ENCODE measurements at regions not wholly inside any gene's neighbourhood (a gene's known extent, or its start where the extent isn't known, plus 50 kb on each side); places are given as distances from the start of the nearest gene placed in this dataset.
A peak's percentile ranks its signal among the peaks of the same experiment; 100 is the strongest.
"Not testable (repeated sequence)": the region's sequence is repeated elsewhere in the genome, so short reads cannot be mapped to it uniquely, and the experiment has no call there.

DNA sequence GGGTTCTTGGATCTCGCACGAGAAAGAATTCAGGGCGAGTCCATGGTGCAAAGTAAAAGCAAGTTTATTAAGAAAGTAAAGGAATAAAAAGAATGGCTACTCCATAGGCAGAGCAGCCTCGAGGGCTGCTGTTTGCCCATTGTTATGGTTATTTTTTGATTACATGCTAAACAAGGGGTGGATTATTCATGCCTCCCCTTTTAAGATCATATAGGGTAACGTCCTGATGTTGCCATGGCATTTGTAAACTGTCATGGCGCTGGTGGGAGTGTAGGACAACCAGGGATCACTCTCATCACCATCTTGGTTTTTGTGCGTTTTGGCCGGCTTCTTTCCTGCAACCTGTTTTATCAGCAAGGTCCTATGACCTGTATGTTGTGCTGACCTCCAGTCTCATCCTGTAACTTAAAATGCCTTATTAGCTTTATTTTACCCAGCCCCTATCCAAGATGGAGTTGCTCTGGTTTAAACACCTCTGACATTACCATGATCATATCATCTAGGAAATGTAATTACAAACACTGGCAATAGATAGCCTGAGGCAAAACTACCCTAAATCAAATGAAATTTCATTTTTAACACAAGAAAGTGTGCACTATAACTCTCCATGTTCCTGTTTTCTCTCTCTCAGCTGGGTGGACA is 94.3 kb upstream of the ATXN3L start:
- Histone ChIP-seq H3K9ac (ENCODE audit: low read length in 3 of 3) (no peak overlapping the region), H3K9me3 (ENCODE audit: control insufficient read depth in 2 of 3, insufficient read depth in 1 of 3, low read length in 3 of 3) (no peaks in the 10 kb centered on the region), H3K27me3 (ENCODE audit: control insufficient read depth, insufficient read depth, low read length) (no peaks in the 10 kb centered on the region), H3K4me1 (ENCODE audit: control insufficient read depth in 2 of 3, insufficient read depth in 2 of 3, low read depth in 1 of 3, low read length in 3 of 3) (no peaks in the 10 kb centered on the region), H3K27ac (ENCODE audit: low read depth in 2 of 2, low read length in 2 of 2) (no peak overlapping the region), H3K4me3 (ENCODE audit: low read length in 3 of 3) (no peak overlapping the region), H3K36me3 (ENCODE audit: control insufficient read depth in 2 of 3, insufficient read depth in 3 of 3, low read length in 3 of 3) (no peaks in the 10 kb centered on the region)
- FAIRE-seq (no peak), DNase-seq (no peak)
- intact Hi-C loops (cut with DNase I): no loop called here
- TF ChIP-seq, protein P1, sequence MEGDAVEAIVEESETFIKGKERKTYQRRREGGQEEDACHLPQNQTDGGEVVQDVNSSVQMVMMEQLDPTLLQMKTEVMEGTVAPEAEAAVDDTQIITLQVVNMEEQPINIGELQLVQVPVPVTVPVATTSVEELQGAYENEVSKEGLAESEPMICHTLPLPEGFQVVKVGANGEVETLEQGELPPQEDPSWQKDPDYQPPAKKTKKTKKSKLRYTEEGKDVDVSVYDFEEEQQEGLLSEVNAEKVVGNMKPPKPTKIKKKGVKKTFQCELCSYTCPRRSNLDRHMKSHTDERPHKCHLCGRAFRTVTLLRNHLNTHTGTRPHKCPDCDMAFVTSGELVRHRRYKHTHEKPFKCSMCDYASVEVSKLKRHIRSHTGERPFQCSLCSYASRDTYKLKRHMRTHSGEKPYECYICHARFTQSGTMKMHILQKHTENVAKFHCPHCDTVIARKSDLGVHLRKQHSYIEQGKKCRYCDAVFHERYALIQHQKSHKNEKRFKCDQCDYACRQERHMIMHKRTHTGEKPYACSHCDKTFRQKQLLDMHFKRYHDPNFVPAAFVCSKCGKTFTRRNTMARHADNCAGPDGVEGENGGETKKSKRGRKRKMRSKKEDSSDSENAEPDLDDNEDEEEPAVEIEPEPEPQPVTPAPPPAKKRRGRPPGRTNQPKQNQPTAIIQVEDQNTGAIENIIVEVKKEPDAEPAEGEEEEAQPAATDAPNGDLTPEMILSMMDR (IDR thresholded peaks at IDR 0.05; ENCODE audit: borderline replicate concordance, extremely low read depth, insufficient read depth): no peak

DNA sequence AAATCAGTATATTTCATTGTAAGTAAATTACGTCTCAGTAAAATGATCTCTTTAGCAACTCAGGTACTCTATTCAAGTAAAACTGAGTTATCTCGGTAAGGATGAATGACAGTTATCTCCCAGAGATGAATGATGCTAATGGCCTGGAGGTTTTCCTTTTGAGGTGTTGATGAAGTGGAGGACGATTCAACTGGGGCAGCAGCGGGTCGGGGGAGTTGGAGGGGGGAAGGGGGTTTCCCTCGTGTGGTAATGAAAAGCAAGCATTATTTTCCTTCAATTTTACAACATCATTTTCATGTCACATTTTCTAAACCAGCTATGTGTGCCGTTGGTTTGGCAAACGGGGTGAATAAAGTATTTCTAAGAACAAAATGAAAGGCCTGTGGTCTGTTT is 92.4 kb upstream of the ATXN3L start:
- Histone ChIP-seq H3K27ac (ENCODE audit: low read depth in 2 of 2, low read length in 2 of 2) (no peak overlapping the region), H3K9ac (ENCODE audit: low read length in 3 of 3) (no peak overlapping the region), H3K36me3 (ENCODE audit: control insufficient read depth in 2 of 3, insufficient read depth in 3 of 3, low read length in 3 of 3) (no peaks in the 10 kb centered on the region), H3K4me1 (ENCODE audit: control insufficient read depth in 2 of 3, insufficient read depth in 2 of 3, low read depth in 1 of 3, low read length in 3 of 3) (no peaks in the 10 kb centered on the region), H3K27me3 (ENCODE audit: control insufficient read depth, insufficient read depth, low read length) (no peaks in the 10 kb centered on the region), H3K4me3 (ENCODE audit: low read length in 3 of 3) (no peak overlapping the region), H3K9me3 (ENCODE audit: control insufficient read depth in 2 of 3, insufficient read depth in 1 of 3, low read length in 3 of 3) (no peaks in the 10 kb centered on the region)
- intact Hi-C loops (cut with DNase I): no loop called here
- no peak for DNase-seq
- TF ChIP-seq, protein P1 (IDR thresholded peaks at IDR 0.05; ENCODE audit: borderline replicate concordance, extremely low read depth, insufficient read depth): no peak
- FAIRE-seq: no peak

DNA sequence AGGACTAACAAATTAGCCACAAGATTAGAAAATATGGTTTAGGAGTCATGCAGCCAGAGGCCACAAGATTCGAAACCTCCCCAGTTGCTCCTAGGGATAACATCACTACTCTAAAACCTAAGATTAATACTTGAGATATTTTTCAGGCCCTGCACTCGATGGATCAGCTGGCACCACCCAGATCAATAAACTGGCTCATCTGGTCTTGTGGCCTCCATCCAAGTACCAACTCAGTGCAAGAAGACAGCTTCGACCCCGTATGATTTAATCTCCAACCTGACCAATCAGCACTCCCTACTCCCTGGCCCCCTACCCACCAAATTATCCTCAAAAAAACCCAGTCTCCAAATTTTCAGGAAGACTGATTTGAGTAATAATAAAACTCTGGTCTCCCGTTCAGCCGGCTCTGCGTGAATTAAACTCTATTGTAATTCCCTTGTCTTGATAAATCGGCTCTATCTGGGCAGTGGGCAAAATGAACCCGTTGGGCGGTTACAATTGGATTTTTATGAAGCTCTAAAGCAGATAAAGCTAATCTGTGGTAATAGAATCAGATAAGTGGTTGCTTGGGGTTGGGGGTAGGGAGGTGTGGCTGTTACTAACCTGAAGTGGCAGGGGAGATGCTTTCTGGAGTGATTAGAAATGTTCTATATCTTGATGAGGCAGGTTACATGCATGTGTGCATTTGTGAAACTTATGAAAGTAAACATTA is 91.8 kb upstream of the ATXN3L start:
- no peaks in the 10 kb centered on the region for H3K4me1 ChIP-seq (ENCODE audit: control insufficient read depth in 2 of 3, insufficient read depth in 2 of 3, low read depth in 1 of 3, low read length in 3 of 3)
- TF ChIP-seq, protein P1 (IDR thresholded peaks at IDR 0.05; ENCODE audit: borderline replicate concordance, extremely low read depth, insufficient read depth): no peak
- intact Hi-C loops (cut with DNase I): no loop called here
- no peak overlapping the region for H3K27ac ChIP-seq (ENCODE audit: low read depth in 2 of 2, low read length in 2 of 2)
- H3K4me3 ChIP-seq (ENCODE audit: low read length in 3 of 3): no peak overlapping the region
- H3K9ac ChIP-seq (ENCODE audit: low read length in 3 of 3): no peak overlapping the region
- H3K27me3 ChIP-seq (ENCODE audit: control insufficient read depth, insufficient read depth, low read length): no peaks in the 10 kb centered on the region
- DNase-seq (no peak), FAIRE-seq (no peak)
- H3K9me3 ChIP-seq (ENCODE audit: control insufficient read depth in 2 of 3, insufficient read depth in 1 of 3, low read length in 3 of 3): no peaks in the 10 kb centered on the region
- H3K36me3 ChIP-seq (ENCODE audit: control insufficient read depth in 2 of 3, insufficient read depth in 3 of 3, low read length in 3 of 3): no peaks in the 10 kb centered on the region

DNA sequence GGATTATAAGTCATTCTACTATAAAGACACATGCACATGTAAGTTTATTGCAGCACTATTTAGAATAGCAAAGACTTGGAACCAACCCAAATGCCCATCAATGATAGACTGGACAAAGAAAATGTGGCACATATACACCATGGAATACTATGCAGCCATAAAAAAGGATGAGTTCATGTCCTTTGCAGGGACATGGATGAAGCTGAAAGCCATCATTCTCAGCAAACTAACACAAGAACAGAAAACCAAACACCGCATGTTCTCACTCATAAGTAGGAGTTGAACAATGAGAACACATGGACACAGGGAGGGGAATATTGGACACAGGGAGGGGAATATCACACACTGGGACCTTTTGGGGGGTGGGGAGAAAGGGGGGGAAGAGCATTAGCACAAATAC is 88.7 kb upstream of the ATXN3L start:
- H3K9me3 ChIP-seq (ENCODE audit: control insufficient read depth in 2 of 3, insufficient read depth in 1 of 3, low read length in 3 of 3); FAIRE-seq; DNase-seq; intact Hi-C loops (cut with DNase I); H3K27ac ChIP-seq (ENCODE audit: low read depth in 2 of 2, low read length in 2 of 2); H3K27me3 ChIP-seq (ENCODE audit: control insufficient read depth, insufficient read depth, low read length); H3K4me1 ChIP-seq (ENCODE audit: control insufficient read depth in 2 of 3, insufficient read depth in 2 of 3, low read depth in 1 of 3, low read length in 3 of 3); H3K4me3 ChIP-seq (ENCODE audit: low read length in 3 of 3); H3K9ac ChIP-seq (ENCODE audit: low read length in 3 of 3); H3K36me3 ChIP-seq (ENCODE audit: control insufficient read depth in 2 of 3, insufficient read depth in 3 of 3, low read length in 3 of 3): not testable (repeated sequence)

DNA sequence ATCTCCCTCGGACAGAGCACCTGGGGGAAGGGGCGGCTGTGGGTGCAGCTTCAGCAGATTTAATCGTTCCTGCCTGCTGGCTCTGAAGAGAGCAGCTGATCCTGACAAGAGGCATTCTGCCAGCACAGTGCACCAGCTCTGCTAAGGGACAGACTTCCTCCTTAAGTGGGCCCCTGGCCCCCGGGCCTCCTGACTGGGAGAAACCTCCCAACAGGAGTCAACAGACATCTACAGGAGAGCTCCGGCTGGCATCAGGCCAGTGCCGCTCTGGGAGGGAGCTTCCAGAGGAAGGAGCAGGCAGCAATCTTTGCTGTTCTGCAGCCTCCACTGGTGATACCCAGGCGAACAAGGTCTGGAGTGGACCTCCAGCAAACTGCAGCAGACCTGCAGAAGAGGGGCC is 84.9 kb upstream of the ATXN3L start:
- H3K27ac ChIP-seq (ENCODE audit: low read depth in 2 of 2, low read length in 2 of 2); FAIRE-seq; H3K9me3 ChIP-seq (ENCODE audit: control insufficient read depth in 2 of 3, insufficient read depth in 1 of 3, low read length in 3 of 3); intact Hi-C loops (cut with DNase I); H3K4me1 ChIP-seq (ENCODE audit: control insufficient read depth in 2 of 3, insufficient read depth in 2 of 3, low read depth in 1 of 3, low read length in 3 of 3); H3K27me3 ChIP-seq (ENCODE audit: control insufficient read depth, insufficient read depth, low read length); H3K4me3 ChIP-seq (ENCODE audit: low read length in 3 of 3); H3K9ac ChIP-seq (ENCODE audit: low read length in 3 of 3); H3K36me3 ChIP-seq (ENCODE audit: control insufficient read depth in 2 of 3, insufficient read depth in 3 of 3, low read length in 3 of 3): not testable (repeated sequence)
- peak in 1 of 5 donors; percentile 30 for DNase-seq
